ENCODE measurements at regions not wholly inside any gene's neighbourhood (a gene's known extent, or its start where the extent isn't known, plus 50 kb on each side); places are given as distances from the start of the nearest gene placed in this dataset.
"Not testable (repeated sequence)": the region's sequence is repeated elsewhere in the genome, so short reads cannot be mapped to it uniquely, and the experiment has no call there.

- peaks cover 3 to 6% of the 10 kb centered on the region in 2 donors for H3K27me3 Mint-ChIP-seq
- no peaks in the 10 kb centered on the region for H3K9me3 Mint-ChIP-seq
- H3K27ac Mint-ChIP-seq, result no peak overlapping the region
- ATAC-seq (replicated peaks) (no peak), DNase-seq (no peak)
- H3K4me3 Mint-ChIP-seq, result no peak overlapping the region
- no peaks in the 10 kb centered on the region for H3K36me3 Mint-ChIP-seq
- H3K4me1 Mint-ChIP-seq, result no peaks in the 10 kb centered on the region
These were observed 204.3 kb downstream of the MBL2 start for GRCh38 chr10:52568309-52568708.

GRCh38 chr10:52570490-52570889 is 202.1 kb downstream of the MBL2 start:
- Mint-ChIP-seq H3K36me3 (no peaks in the 10 kb centered on the region), H3K27me3 (peaks cover 3 to 6% of the 10 kb centered on the region in 2 donors), H3K27ac (no peak overlapping the region), H3K4me1 (no peaks in the 10 kb centered on the region), H3K4me3 (no peak overlapping the region), H3K9me3 (no peaks in the 10 kb centered on the region)
- no peak for ATAC-seq (replicated peaks)
- no peak for DNase-seq

- Mint-ChIP-seq H3K36me3 (no peaks in the 10 kb centered on the region), H3K4me1 (no peaks in the 10 kb centered on the region), H3K4me3 (no peak overlapping the region), H3K27me3 (peaks cover 3 to 6% of the 10 kb centered on the region in 2 donors), H3K9me3 (no peaks in the 10 kb centered on the region), H3K27ac (no peak overlapping the region)
- ATAC-seq (replicated peaks) (no peak), DNase-seq (no peak)
These were observed 201.6 kb downstream of the MBL2 start for GRCh38 chr10:52571018-52571417.

- H3K27me3 Mint-ChIP-seq, result peaks cover 3 to 6% of the 10 kb centered on the region in 2 donors
- no peaks in the 10 kb centered on the region for H3K36me3 Mint-ChIP-seq
- no peaks in the 10 kb centered on the region for H3K4me1 Mint-ChIP-seq
- ATAC-seq (replicated peaks), result no peak
- no peak for DNase-seq
- H3K27ac Mint-ChIP-seq, result no peak overlapping the region
- H3K4me3 Mint-ChIP-seq, result no peak overlapping the region
- no peaks in the 10 kb centered on the region for H3K9me3 Mint-ChIP-seq
These were observed 200.9 kb downstream of the MBL2 start for GRCh38 chr10:52571516-52572182.

- Mint-ChIP-seq H3K27me3 (peaks cover 3 to 6% of the 10 kb centered on the region in 2 donors), H3K4me3 (no peak overlapping the region), H3K4me1 (no peaks in the 10 kb centered on the region), H3K36me3 (no peaks in the 10 kb centered on the region), H3K9me3 (no peaks in the 10 kb centered on the region), H3K27ac (no peak overlapping the region)
- no peak for ATAC-seq (replicated peaks)
- DNase-seq, result no peak
These were observed 199.2 kb downstream of the MBL2 start for GRCh38 chr10:52573347-52573746.

GRCh38 chr10:52574697-52575096 is 197.9 kb downstream of the MBL2 start:
- H3K27ac Mint-ChIP-seq, result no peak overlapping the region
- ATAC-seq (replicated peaks), result no peak
- H3K4me3 Mint-ChIP-seq, result no peak overlapping the region
- no peak for DNase-seq
- H3K4me1 Mint-ChIP-seq, result no peaks in the 10 kb centered on the region
- H3K9me3 Mint-ChIP-seq, result no peaks in the 10 kb centered on the region
- no peaks in the 10 kb centered on the region for H3K36me3 Mint-ChIP-seq
- no peaks in the 10 kb centered on the region for H3K27me3 Mint-ChIP-seq

- no peak overlapping the region for H3K4me3 Mint-ChIP-seq
These were observed 195.5 kb downstream of the MBL2 start for GRCh38 chr10:52577047-52577446.

GRCh38 chr10:52578871-52579405 is 193.6 kb downstream of the MBL2 start:
- H3K4me3 Mint-ChIP-seq, result no peak overlapping the region
- H3K4me1 Mint-ChIP-seq, result no peaks in the 10 kb centered on the region
- H3K9me3 Mint-ChIP-seq, result peaks cover 5 to 7% of the 10 kb centered on the region in 2 donors
- no peak for ATAC-seq (replicated peaks)
- no peaks in the 10 kb centered on the region for H3K27me3 Mint-ChIP-seq
- H3K36me3 Mint-ChIP-seq, result no peaks in the 10 kb centered on the region
- H3K27ac Mint-ChIP-seq, result no peak overlapping the region
- no peak for DNase-seq

More at GRCh38 chr10:52577047-52577446, 195.5 kb downstream of the MBL2 start:
- ATAC-seq (replicated peaks), result no peak
- no peak for DNase-seq
- Mint-ChIP-seq H3K36me3 (no peaks in the 10 kb centered on the region), H3K27me3 (no peaks in the 10 kb centered on the region), H3K9me3 (peaks cover 3% of the 10 kb centered on the region in 2 donors), H3K4me1 (no peaks in the 10 kb centered on the region), H3K27ac (no peak overlapping the region)

GRCh38 chr10:52581636-52582035 is 190.9 kb downstream of the MBL2 start:
- not testable (repeated sequence) for H3K36me3 Mint-ChIP-seq; ATAC-seq (replicated peaks); DNase-seq; H3K4me3 Mint-ChIP-seq; H3K27me3 Mint-ChIP-seq; H3K27ac Mint-ChIP-seq; H3K4me1 Mint-ChIP-seq
- peaks cover 11 to 14% of the 10 kb centered on the region in 2 donors for H3K9me3 Mint-ChIP-seq

- DNase-seq (no peak), ATAC-seq (replicated peaks) (no peak)
- no peaks in the 10 kb centered on the region for H3K4me1 Mint-ChIP-seq
- H3K27me3 Mint-ChIP-seq, result no peaks in the 10 kb centered on the region
- no peak overlapping the region for H3K4me3 Mint-ChIP-seq
- H3K27ac Mint-ChIP-seq, result no peak overlapping the region
- peaks cover 20 to 22% of the 10 kb centered on the region in 2 donors for H3K9me3 Mint-ChIP-seq
- no peaks in the 10 kb centered on the region for H3K36me3 Mint-ChIP-seq
These were observed 189.2 kb downstream of the MBL2 start for GRCh38 chr10:52583336-52583735.

- H3K27me3 Mint-ChIP-seq, result no peaks in the 10 kb centered on the region
- H3K9me3 Mint-ChIP-seq, result peaks cover 18 to 22% of the 10 kb centered on the region in 2 donors
- ATAC-seq (replicated peaks) (no peak), DNase-seq (no peak)
- H3K4me3 Mint-ChIP-seq, result no peak overlapping the region
- H3K36me3 Mint-ChIP-seq, result no peaks in the 10 kb centered on the region
- H3K27ac Mint-ChIP-seq, result no peak overlapping the region
- H3K4me1 Mint-ChIP-seq, result no peaks in the 10 kb centered on the region
These were observed 185.9 kb downstream of the MBL2 start for GRCh38 chr10:52586710-52587109.

GRCh38 chr10:52597189-52597863 is 175.3 kb downstream of the MBL2 start:
- H3K27ac Mint-ChIP-seq, result no peak overlapping the region
- ATAC-seq (replicated peaks) (no peak), DNase-seq (no peak)
- no peaks in the 10 kb centered on the region for H3K9me3 Mint-ChIP-seq
- H3K4me1 Mint-ChIP-seq, result no peaks in the 10 kb centered on the region
- no peak overlapping the region for H3K4me3 Mint-ChIP-seq
- H3K36me3 Mint-ChIP-seq, result no peaks in the 10 kb centered on the region
- H3K27me3 Mint-ChIP-seq, result no peaks in the 10 kb centered on the region

- ATAC-seq (replicated peaks), result no peak
- no peaks in the 10 kb centered on the region for H3K4me1 Mint-ChIP-seq
- no peaks in the 10 kb centered on the region for H3K36me3 Mint-ChIP-seq
These were observed 173.6 kb downstream of the MBL2 start for GRCh38 chr10:52598936-52599335.

GRCh38 chr10:52599551-52600200 is 172.9 kb downstream of the MBL2 start:
- no peak for ATAC-seq (replicated peaks)
- Mint-ChIP-seq H3K9me3 (no peaks in the 10 kb centered on the region), H3K4me1 (no peaks in the 10 kb centered on the region), H3K27ac (no peak overlapping the region), H3K36me3 (no peaks in the 10 kb centered on the region), H3K27me3 (no peaks in the 10 kb centered on the region), H3K4me3 (no peak overlapping the region)
- DNase-seq, result no peak

More at GRCh38 chr10:52598936-52599335, 173.6 kb downstream of the MBL2 start:
- Mint-ChIP-seq H3K27me3 (no peaks in the 10 kb centered on the region), H3K9me3 (no peaks in the 10 kb centered on the region), H3K27ac (no peak overlapping the region), H3K4me3 (no peak overlapping the region)
- no peak for DNase-seq

- not testable (repeated sequence) for H3K4me3 Mint-ChIP-seq; H3K27me3 Mint-ChIP-seq; H3K36me3 Mint-ChIP-seq; H3K4me1 Mint-ChIP-seq; DNase-seq; ATAC-seq (replicated peaks); H3K9me3 Mint-ChIP-seq; H3K27ac Mint-ChIP-seq
These were observed 168.5 kb downstream of the MBL2 start for GRCh38 chr10:52604131-52604530.
